ENCODE measurements at regions not wholly inside any gene's neighbourhood (a gene's known extent, or its start where the extent isn't known, plus 50 kb on each side); places are given as distances from the start of the nearest gene placed in this dataset.

GRCh38 chr5:17399931-17400330 lies 98.1 kb upstream of the TAF11L2 start:
- Histone ChIP-seq H4K20me1 (ENCODE audit: insufficient read depth, low read length) (no peaks in the 10 kb centered on the region), H3K4me3 (ENCODE audit: insufficient read depth, low read length) (no peak overlapping the region), H3K4me1 (ENCODE audit: insufficient read depth, low read length) (peaks cover 21% of the 10 kb centered on the region), H3K27ac (ENCODE audit: low read depth, low read length) (no peak overlapping the region), H3K27me3 (ENCODE audit: insufficient read depth, low read length) (peaks cover 33% of the 10 kb centered on the region), H3K4me2 (ENCODE audit: insufficient read depth, low read length) (no peak overlapping the region), H3K79me2 (ENCODE audit: insufficient read depth, low read length) (no peaks in the 10 kb centered on the region), H3K36me3 (ENCODE audit: insufficient read depth, low read length) (no peaks in the 10 kb centered on the region), H3K9me3 (ENCODE audit: low read depth, low read length) (no peaks in the 10 kb centered on the region), H2AFZ (ENCODE audit: low read length) (no peak overlapping the region)
- no peak for DNase-seq (ENCODE audit: insufficient read length, low spot score, missing footprints)
- no peak for TF ChIP-seq CTCF (IDR thresholded peaks at IDR 0.05; ENCODE audit: extremely low read depth, low read depth, low read length)

- H3K9me3 ChIP-seq (ENCODE audit: low read depth, low read length), result no peaks in the 10 kb centered on the region
- no peak overlapping the region for H3K4me3 ChIP-seq (ENCODE audit: insufficient read depth, low read length)
- H3K4me1 ChIP-seq (ENCODE audit: insufficient read depth, low read length), result peaks cover 21% of the 10 kb centered on the region
- H3K27me3 ChIP-seq (ENCODE audit: insufficient read depth, low read length), result peaks cover 36% of the 10 kb centered on the region
- no peak overlapping the region for H3K27ac ChIP-seq (ENCODE audit: low read depth, low read length)
- H3K79me2 ChIP-seq (ENCODE audit: insufficient read depth, low read length), result no peaks in the 10 kb centered on the region
- H3K4me2 ChIP-seq (ENCODE audit: insufficient read depth, low read length), result no peak overlapping the region
- TF ChIP-seq CTCF (IDR thresholded peaks at IDR 0.05; ENCODE audit: extremely low read depth, low read depth, low read length), result no peak
- no peak overlapping the region for H2AFZ ChIP-seq (ENCODE audit: low read length)
- no peaks in the 10 kb centered on the region for H3K36me3 ChIP-seq (ENCODE audit: insufficient read depth, low read length)
- no peaks in the 10 kb centered on the region for H4K20me1 ChIP-seq (ENCODE audit: insufficient read depth, low read length)
- no peak for DNase-seq (ENCODE audit: insufficient read length, low spot score, missing footprints)
Measured at GRCh38 chr5:17400724-17401469, 97.1 kb upstream of the TAF11L2 start.

GRCh38 chr5:17401470-17402288 lies 96.4 kb upstream of the TAF11L2 start:
- Histone ChIP-seq H3K27ac (ENCODE audit: low read depth, low read length) (no peak overlapping the region), H2AFZ (ENCODE audit: low read length) (no peak overlapping the region), H4K20me1 (ENCODE audit: insufficient read depth, low read length) (no peaks in the 10 kb centered on the region), H3K27me3 (ENCODE audit: insufficient read depth, low read length) (peaks cover 39% of the 10 kb centered on the region), H3K4me2 (ENCODE audit: insufficient read depth, low read length) (peak overlapping the region; percentile 30), H3K4me3 (ENCODE audit: insufficient read depth, low read length) (no peak overlapping the region), H3K79me2 (ENCODE audit: insufficient read depth, low read length) (no peaks in the 10 kb centered on the region), H3K4me1 (ENCODE audit: insufficient read depth, low read length) (peaks cover 16% of the 10 kb centered on the region), H3K9me3 (ENCODE audit: low read depth, low read length) (no peaks in the 10 kb centered on the region), H3K36me3 (ENCODE audit: insufficient read depth, low read length) (no peaks in the 10 kb centered on the region)
- no peak for DNase-seq (ENCODE audit: insufficient read length, low spot score, missing footprints)
- TF ChIP-seq CTCF (IDR thresholded peaks at IDR 0.05; ENCODE audit: extremely low read depth, low read depth, low read length), result no peak
